ENCODE measurements at regions not wholly inside any gene's neighbourhood (a gene's known extent, or its start where the extent isn't known, plus 50 kb on each side); places are given as distances from the start of the nearest gene placed in this dataset.

DNA sequence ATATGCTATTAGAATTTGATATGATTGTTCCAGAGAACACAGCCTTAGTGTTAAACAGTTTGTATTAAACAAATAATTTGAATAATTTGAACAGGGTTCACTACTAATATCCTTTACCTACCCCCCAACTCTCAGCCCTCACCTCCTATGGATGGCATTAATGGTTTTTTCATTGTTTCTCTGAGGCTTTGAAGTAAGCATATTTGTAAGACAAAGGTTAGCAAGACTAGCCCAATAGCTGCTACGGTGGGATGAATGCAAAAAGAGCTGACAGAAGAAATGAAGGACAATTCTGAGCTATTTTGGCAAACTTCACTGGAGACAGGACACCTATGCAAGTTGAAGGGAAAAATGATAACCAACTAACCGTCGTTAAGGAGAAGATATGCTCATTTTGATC is 61.6 kb downstream of the ARL4A start:
- CTCF ChIA-PET: interaction anchor here (0.6 kb wide), 1 partner anchor 128 kb away, joined by 3 read pairs; no protein-coding TSS in a partner anchor
- no peak overlapping the region for H3K4me3 ChIP-seq

DNA sequence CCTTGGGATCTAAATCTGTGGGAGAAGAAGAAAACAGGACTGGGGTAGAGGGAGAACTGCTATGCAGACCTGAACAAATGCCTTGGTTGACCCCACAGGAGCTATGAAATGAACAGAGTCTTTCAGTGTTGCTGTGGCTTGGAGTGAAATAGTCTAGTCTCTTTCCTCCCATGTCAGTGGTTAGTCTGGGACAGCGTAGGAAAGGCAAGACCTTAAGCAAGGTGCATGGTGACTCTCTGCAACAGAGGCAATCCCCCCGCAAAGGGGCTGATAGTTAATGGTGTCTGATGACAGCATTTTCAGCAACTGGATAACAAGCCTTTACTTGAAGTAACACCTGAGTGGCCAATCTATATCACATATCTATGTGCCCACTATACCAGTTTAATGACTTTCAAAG is 62.3 kb downstream of the ARL4A start:
- H3K4me3 ChIP-seq: no peak overlapping the region
- CTCF ChIA-PET: no interaction called here
- POLR2A ChIA-PET: no interaction called here
- H3K9ac ChIP-seq (ENCODE audit: control insufficient read depth, insufficient read depth, low read length): no peak overlapping the region
- DNase-seq (ENCODE audit: low read depth, low spot score) (no peak), ATAC-seq (no peak), FAIRE-seq (no peak)
- in situ Hi-C loops (cut with MboI) (no loop called here), intact Hi-C loops (cut with micrococcal nuclease; ENCODE audit: unreplicated experiment) (no loop called here)
- BruUV-seq (replicated peaks): no TSS peak
- no peaks in the 10 kb centered on the region for H3K4me1 ChIP-seq (ENCODE audit: control insufficient read depth, insufficient read depth, low read length)
- no peaks in the 10 kb centered on the region for H3K36me3 ChIP-seq (ENCODE audit: control insufficient read depth in 2 of 2, insufficient read depth in 2 of 2, low read length in 1 of 2)
- no peaks in the 10 kb centered on the region for H3K9me3 ChIP-seq (replicated peaks; ENCODE audit: control insufficient read depth, insufficient read depth, low read length)
- no peak overlapping the region for H2AFZ ChIP-seq (ENCODE audit: control insufficient read depth, low read depth, low read length)
- RAD21 ChIA-PET (ENCODE audit: unreplicated experiment): no interaction called here
- no peaks in the 10 kb centered on the region for H4K20me1 ChIP-seq (ENCODE audit: control insufficient read depth, insufficient read depth)
- SMC1A ChIA-PET (ENCODE audit: uncharacterized antibody, unreplicated experiment): no interaction called here
- TF ChIP-seq NFYA (IDR thresholded peaks at IDR 0.05; ENCODE audit: borderline replicate concordance, low read depth, low read length) (no peak), ZNF207 (IDR thresholded peaks at IDR 0.05; ENCODE audit: borderline replicate concordance) (no peak), TAF1 (IDR thresholded peaks at IDR 0.05; ENCODE audit: borderline replicate concordance, low read depth, low read length) (no peak), HDAC2 (IDR thresholded peaks at IDR 0.05) (no peak), NR2C1 (IDR thresholded peaks at IDR 0.05) (no peak), NRF1 (conservative IDR thresholded peaks at IDR 0.05; ENCODE audit: low read depth, low read length) (no peak), MYC (IDR thresholded peaks at IDR 0.05; ENCODE audit: insufficient read depth, insufficient read length, insufficient replicate concordance, low read length, severe bottlenecking) (no peak), ZNF24 (IDR thresholded peaks at IDR 0.05) (no peak)
- TF ChIP-seq, protein P1, sequence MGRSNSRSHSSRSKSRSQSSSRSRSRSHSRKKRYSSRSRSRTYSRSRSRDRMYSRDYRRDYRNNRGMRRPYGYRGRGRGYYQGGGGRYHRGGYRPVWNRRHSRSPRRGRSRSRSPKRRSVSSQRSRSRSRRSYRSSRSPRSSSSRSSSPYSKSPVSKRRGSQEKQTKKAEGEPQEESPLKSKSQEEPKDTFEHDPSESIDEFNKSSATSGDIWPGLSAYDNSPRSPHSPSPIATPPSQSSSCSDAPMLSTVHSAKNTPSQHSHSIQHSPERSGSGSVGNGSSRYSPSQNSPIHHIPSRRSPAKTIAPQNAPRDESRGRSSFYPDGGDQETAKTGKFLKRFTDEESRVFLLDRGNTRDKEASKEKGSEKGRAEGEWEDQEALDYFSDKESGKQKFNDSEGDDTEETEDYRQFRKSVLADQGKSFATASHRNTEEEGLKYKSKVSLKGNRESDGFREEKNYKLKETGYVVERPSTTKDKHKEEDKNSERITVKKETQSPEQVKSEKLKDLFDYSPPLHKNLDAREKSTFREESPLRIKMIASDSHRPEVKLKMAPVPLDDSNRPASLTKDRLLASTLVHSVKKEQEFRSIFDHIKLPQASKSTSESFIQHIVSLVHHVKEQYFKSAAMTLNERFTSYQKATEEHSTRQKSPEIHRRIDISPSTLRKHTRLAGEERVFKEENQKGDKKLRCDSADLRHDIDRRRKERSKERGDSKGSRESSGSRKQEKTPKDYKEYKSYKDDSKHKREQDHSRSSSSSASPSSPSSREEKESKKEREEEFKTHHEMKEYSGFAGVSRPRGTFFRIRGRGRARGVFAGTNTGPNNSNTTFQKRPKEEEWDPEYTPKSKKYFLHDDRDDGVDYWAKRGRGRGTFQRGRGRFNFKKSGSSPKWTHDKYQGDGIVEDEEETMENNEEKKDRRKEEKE (IDR thresholded peaks at IDR 0.05): no peak
- H3K27ac ChIP-seq (ENCODE audit: control insufficient read depth, insufficient read depth): no peak overlapping the region
- 67% methylated on average over 2 of the region's 2 CpGs for WGBS (ENCODE audit: insufficient coverage, insufficient replicate concordance, low lambda C conversion rate, missing lambda C conversion rate)
- no peaks in the 10 kb centered on the region for H3K27me3 ChIP-seq (replicated peaks in 1 of 2; ENCODE audit: control insufficient read depth in 2 of 2, insufficient read depth in 2 of 2, low read length in 1 of 2)
- H3K79me2 ChIP-seq (ENCODE audit: control insufficient read depth, insufficient read depth, low read length): no peaks in the 10 kb centered on the region
- H3K4me2 ChIP-seq (ENCODE audit: control insufficient read depth, insufficient read depth): no peak overlapping the region

More for the DNA sequence above, 61.6 kb downstream of the ARL4A start:
- no peaks in the 10 kb centered on the region for H3K9me3 ChIP-seq (replicated peaks; ENCODE audit: control insufficient read depth, insufficient read depth, low read length)
- BruUV-seq (replicated peaks): no TSS peak
- in situ Hi-C loops (cut with MboI) (no loop called here), intact Hi-C loops (cut with micrococcal nuclease; ENCODE audit: unreplicated experiment) (no loop called here)
- 28% methylated on average over 3 of the region's 3 CpGs for WGBS (ENCODE audit: insufficient coverage, insufficient replicate concordance, low lambda C conversion rate, missing lambda C conversion rate)
- H3K4me1 ChIP-seq (ENCODE audit: control insufficient read depth, insufficient read depth, low read length): no peaks in the 10 kb centered on the region
- no peaks in the 10 kb centered on the region for H3K36me3 ChIP-seq (ENCODE audit: control insufficient read depth in 2 of 2, insufficient read depth in 2 of 2, low read length in 1 of 2)
- no peak for DNase-seq (ENCODE audit: low read depth, low spot score)
- H3K9ac ChIP-seq (ENCODE audit: control insufficient read depth, insufficient read depth, low read length): no peak overlapping the region
- ATAC-seq: no peak
- no peaks in the 10 kb centered on the region for H4K20me1 ChIP-seq (ENCODE audit: control insufficient read depth, insufficient read depth)
- H2AFZ ChIP-seq (ENCODE audit: control insufficient read depth, low read depth, low read length): no peak overlapping the region
- H3K27ac ChIP-seq (ENCODE audit: control insufficient read depth, insufficient read depth): no peak overlapping the region
- H3K27me3 ChIP-seq (replicated peaks in 1 of 2; ENCODE audit: control insufficient read depth in 2 of 2, insufficient read depth in 2 of 2, low read length in 1 of 2): no peaks in the 10 kb centered on the region
- TF ChIP-seq, protein P2, sequence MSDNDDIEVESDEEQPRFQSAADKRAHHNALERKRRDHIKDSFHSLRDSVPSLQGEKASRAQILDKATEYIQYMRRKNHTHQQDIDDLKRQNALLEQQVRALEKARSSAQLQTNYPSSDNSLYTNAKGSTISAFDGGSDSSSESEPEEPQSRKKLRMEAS (IDR thresholded peaks at IDR 0.05; ENCODE audit: low read depth, low read length): no peak
- ChIA-PET SMC1A (ENCODE audit: uncharacterized antibody, unreplicated experiment) (no interaction called here), RAD21 (ENCODE audit: unreplicated experiment) (no interaction called here), POLR2A (no interaction called here)
- no peaks in the 10 kb centered on the region for H3K79me2 ChIP-seq (ENCODE audit: control insufficient read depth, insufficient read depth, low read length)
- no peak for FAIRE-seq
- H3K4me2 ChIP-seq (ENCODE audit: control insufficient read depth, insufficient read depth): no peak overlapping the region

Data from GM12878 (cell line).